ENCODE measurements at regions not wholly inside any gene's neighbourhood (a gene's known extent, or its start where the extent isn't known, plus 50 kb on each side); places are given as distances from the start of the nearest gene placed in this dataset.
A peak's percentile ranks its signal among the peaks of the same experiment; 100 is the strongest.
"Not testable (repeated sequence)": the region's sequence is repeated elsewhere in the genome, so short reads cannot be mapped to it uniquely, and the experiment has no call there.

GRCh38 chr3:146747928-146748327 is 142.8 kb upstream of the PLSCR5 start:
- DNase-seq (ENCODE audit: low read depth) = peak; percentile 29

- no peak for DNase-seq (ENCODE audit: low read depth)
Measured at GRCh38 chr3:146747051-146747450, 141.9 kb upstream of the PLSCR5 start.

- peak; percentile 14 for DNase-seq (ENCODE audit: low read depth)
Measured at GRCh38 chr3:146746190-146746589, 141.0 kb upstream of the PLSCR5 start.

- DNase-seq (ENCODE audit: low read depth) = no peak
Measured at GRCh38 chr3:146739203-146739671, 134.1 kb upstream of the PLSCR5 start.

- DNase-seq (ENCODE audit: low read depth) = no peak
Measured at GRCh38 chr3:146732325-146732724, 127.2 kb upstream of the PLSCR5 start.

GRCh38 chr3:146715170-146715569 is 110.0 kb upstream of the PLSCR5 start:
- DNase-seq (ENCODE audit: low read depth) = no peak

GRCh38 chr3:146712806-146713205 is 107.7 kb upstream of the PLSCR5 start:
- DNase-seq (ENCODE audit: low read depth) = no peak

- DNase-seq (ENCODE audit: low read depth) = no peak
Measured at GRCh38 chr3:146709969-146710368, 104.8 kb upstream of the PLSCR5 start.

GRCh38 chr3:146705225-146705624 is 100.1 kb upstream of the PLSCR5 start:
- no peak for DNase-seq (ENCODE audit: low read depth)

GRCh38 chr3:146702237-146702636 is 97.1 kb upstream of the PLSCR5 start:
- DNase-seq (ENCODE audit: low read depth) = no peak

GRCh38 chr3:146701246-146701645 is 96.1 kb upstream of the PLSCR5 start:
- no peak for DNase-seq (ENCODE audit: low read depth)

GRCh38 chr3:146700025-146700424 is 94.9 kb upstream of the PLSCR5 start:
- DNase-seq (ENCODE audit: low read depth) = not testable (repeated sequence)

- no peak for DNase-seq (ENCODE audit: low read depth)
Measured at GRCh38 chr3:146692254-146692653, 87.1 kb upstream of the PLSCR5 start.

- DNase-seq (ENCODE audit: low read depth) = no peak
Measured at GRCh38 chr3:146685050-146685814, 80.1 kb upstream of the PLSCR5 start.

GRCh38 chr3:146682171-146682570 is 77.0 kb upstream of the PLSCR5 start:
- no peak for DNase-seq (ENCODE audit: low read depth)

- DNase-seq (ENCODE audit: low read depth) = no peak
Measured at GRCh38 chr3:146680617-146681016, 75.5 kb upstream of the PLSCR5 start.

- no peak for DNase-seq (ENCODE audit: low read depth)
Measured at GRCh38 chr3:146679995-146680394, 74.8 kb upstream of the PLSCR5 start.

GRCh38 chr3:146679191-146679590 is 74.0 kb upstream of the PLSCR5 start:
- DNase-seq (ENCODE audit: low read depth) = no peak

GRCh38 chr3:146672941-146673340 is 67.8 kb upstream of the PLSCR5 start:
- no peak for DNase-seq (ENCODE audit: low read depth)

GRCh38 chr3:146664403-146664802 is 59.3 kb upstream of the PLSCR5 start:
- DNase-seq (ENCODE audit: low read depth) = no peak

- DNase-seq (ENCODE audit: low read depth) = no peak
Measured at GRCh38 chr3:146658841-146659240, 53.7 kb upstream of the PLSCR5 start.

GRCh38 chr3:146655333-146655996 is 50.3 kb upstream of the PLSCR5 start:
- no peak for DNase-seq (ENCODE audit: low read depth)
